ENCODE measurements at regions not wholly inside any gene's neighbourhood (a gene's known extent, or its start where the extent isn't known, plus 50 kb on each side); places are given as distances from the start of the nearest gene placed in this dataset.

GRCh38 chr5:81849770-81850367 lies 99.0 kb upstream of the SSBP2 start:
- TF ChIP-seq CTCF (conservative IDR thresholded peaks at IDR 0.05; ENCODE audit: low read length): no peak
- no peak for TF ChIP-seq EZH2phosphoT487 (IDR thresholded peaks at IDR 0.05; ENCODE audit: borderline replicate concordance, low read depth, low read length)
